ENCODE measurements at regions not wholly inside any gene's neighbourhood (a gene's known extent, or its start where the extent isn't known, plus 50 kb on each side); places are given as distances from the start of the nearest gene placed in this dataset.

DNA sequence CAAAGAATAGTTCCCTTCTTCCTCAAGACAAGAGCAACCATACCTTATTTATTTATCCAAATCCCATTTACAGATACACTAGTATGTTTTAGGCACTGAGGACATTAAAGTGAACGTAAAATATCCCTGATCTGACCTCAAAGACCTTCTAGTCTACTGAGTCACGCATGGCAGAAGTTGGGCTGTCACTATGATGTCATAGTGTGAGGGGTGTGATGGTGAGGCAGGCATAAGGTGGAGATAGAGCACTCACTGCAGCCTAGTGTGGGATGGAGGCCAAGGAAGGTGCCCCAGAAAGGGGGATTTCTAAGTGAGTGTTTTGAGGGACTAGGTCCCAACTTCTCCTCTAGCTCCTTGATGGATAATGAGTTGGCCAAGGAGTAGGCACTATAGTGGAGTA, 249.5 kb upstream of the SKOR2 start:
- no peak overlapping the region for H3K27ac ChIP-seq (ENCODE audit: low read length)
- no peaks in the 10 kb centered on the region for H3K9me3 ChIP-seq (ENCODE audit: control insufficient read depth, insufficient read depth, low read depth, low read length)
- no peaks in the 10 kb centered on the region for H3K4me1 ChIP-seq (ENCODE audit: control insufficient read depth, insufficient read depth, low read length)
- in situ Hi-C loops (cut with HindIII; ENCODE audit: low pct_unique_long_range_greater_than_20kb, low sequenced_read_pairs) (no loop called here), intact Hi-C loops (cut with micrococcal nuclease; ENCODE audit: unreplicated experiment) (no loop called here)
- no peak for TF ChIP-seq SIN3A (IDR thresholded peaks at IDR 0.05; ENCODE audit: borderline replicate concordance, insufficient read depth, low read depth, low read length)
- TF ChIP-seq TCF7L2 (IDR thresholded peaks at IDR 0.05; ENCODE audit: low read depth, low read length) = no peak
- TF ChIP-seq, protein P1, sequence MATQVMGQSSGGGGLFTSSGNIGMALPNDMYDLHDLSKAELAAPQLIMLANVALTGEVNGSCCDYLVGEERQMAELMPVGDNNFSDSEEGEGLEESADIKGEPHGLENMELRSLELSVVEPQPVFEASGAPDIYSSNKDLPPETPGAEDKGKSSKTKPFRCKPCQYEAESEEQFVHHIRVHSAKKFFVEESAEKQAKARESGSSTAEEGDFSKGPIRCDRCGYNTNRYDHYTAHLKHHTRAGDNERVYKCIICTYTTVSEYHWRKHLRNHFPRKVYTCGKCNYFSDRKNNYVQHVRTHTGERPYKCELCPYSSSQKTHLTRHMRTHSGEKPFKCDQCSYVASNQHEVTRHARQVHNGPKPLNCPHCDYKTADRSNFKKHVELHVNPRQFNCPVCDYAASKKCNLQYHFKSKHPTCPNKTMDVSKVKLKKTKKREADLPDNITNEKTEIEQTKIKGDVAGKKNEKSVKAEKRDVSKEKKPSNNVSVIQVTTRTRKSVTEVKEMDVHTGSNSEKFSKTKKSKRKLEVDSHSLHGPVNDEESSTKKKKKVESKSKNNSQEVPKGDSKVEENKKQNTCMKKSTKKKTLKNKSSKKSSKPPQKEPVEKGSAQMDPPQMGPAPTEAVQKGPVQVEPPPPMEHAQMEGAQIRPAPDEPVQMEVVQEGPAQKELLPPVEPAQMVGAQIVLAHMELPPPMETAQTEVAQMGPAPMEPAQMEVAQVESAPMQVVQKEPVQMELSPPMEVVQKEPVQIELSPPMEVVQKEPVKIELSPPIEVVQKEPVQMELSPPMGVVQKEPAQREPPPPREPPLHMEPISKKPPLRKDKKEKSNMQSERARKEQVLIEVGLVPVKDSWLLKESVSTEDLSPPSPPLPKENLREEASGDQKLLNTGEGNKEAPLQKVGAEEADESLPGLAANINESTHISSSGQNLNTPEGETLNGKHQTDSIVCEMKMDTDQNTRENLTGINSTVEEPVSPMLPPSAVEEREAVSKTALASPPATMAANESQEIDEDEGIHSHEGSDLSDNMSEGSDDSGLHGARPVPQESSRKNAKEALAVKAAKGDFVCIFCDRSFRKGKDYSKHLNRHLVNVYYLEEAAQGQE (IDR thresholded peaks at IDR 0.05; ENCODE audit: insufficient read depth in 1 of 2, low read depth in 2 of 2, low read length in 1 of 2) = no peak
- no peak for TF ChIP-seq POLR2AphosphoS5 (IDR thresholded peaks at IDR 0.05; ENCODE audit: low read depth, low read length)
- no TSS peak for BruUV-seq (replicated peaks)
- DNase-seq (ENCODE audit: low read depth, low spot score) = no peak
- no peak for ATAC-seq
- no peak overlapping the region for H3K4me3 ChIP-seq (ENCODE audit: low read depth in 2 of 2, low read length in 2 of 2)
- ChIA-PET CTCF (no interaction called here), POLR2A (no interaction called here)
- no peaks in the 10 kb centered on the region for H3K36me3 ChIP-seq (ENCODE audit: control insufficient read depth, insufficient read depth, low read length)
- H3K27me3 ChIP-seq (ENCODE audit: control insufficient read depth, insufficient read depth, low read length) = peaks cover 2% of the 10 kb centered on the region; the same call in 1 of the 2 replicates

DNA sequence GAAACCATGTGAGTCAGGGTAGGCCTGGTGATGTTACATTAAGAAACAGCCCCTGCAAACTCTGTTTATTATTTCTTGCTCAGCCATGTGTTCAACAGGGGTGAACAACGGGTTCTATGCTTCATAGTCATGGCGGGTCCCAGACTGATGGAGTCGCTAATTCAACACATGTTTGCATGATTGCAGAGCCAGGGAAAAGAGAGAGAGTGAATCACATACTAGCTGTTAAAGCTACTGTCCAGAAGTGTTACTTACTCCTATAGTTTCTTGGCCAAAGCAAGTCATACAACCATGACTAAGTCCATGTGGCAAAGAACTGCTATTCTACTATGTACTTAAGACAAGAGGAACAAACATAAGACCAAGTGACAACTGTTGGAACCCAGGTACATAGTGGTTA, 241.2 kb upstream of the SKOR2 start:
- H3K36me3 ChIP-seq (ENCODE audit: control insufficient read depth, insufficient read depth, low read length) = no peaks in the 10 kb centered on the region
- intact Hi-C loops (cut with micrococcal nuclease; ENCODE audit: unreplicated experiment) (no loop called here), in situ Hi-C loops (cut with HindIII; ENCODE audit: low pct_unique_long_range_greater_than_20kb, low sequenced_read_pairs) (no loop called here)
- ChIA-PET CTCF (no interaction called here), POLR2A (no interaction called here)
- no peak overlapping the region for H3K27ac ChIP-seq (ENCODE audit: low read length)
- no peak for ATAC-seq
- no peak overlapping the region for H3K4me3 ChIP-seq (ENCODE audit: low read depth in 2 of 2, low read length in 2 of 2)
- H3K9me3 ChIP-seq (ENCODE audit: control insufficient read depth, insufficient read depth, low read depth, low read length) = no peaks in the 10 kb centered on the region
- BruUV-seq (replicated peaks) = no TSS peak
- TF ChIP-seq, protein P2, sequence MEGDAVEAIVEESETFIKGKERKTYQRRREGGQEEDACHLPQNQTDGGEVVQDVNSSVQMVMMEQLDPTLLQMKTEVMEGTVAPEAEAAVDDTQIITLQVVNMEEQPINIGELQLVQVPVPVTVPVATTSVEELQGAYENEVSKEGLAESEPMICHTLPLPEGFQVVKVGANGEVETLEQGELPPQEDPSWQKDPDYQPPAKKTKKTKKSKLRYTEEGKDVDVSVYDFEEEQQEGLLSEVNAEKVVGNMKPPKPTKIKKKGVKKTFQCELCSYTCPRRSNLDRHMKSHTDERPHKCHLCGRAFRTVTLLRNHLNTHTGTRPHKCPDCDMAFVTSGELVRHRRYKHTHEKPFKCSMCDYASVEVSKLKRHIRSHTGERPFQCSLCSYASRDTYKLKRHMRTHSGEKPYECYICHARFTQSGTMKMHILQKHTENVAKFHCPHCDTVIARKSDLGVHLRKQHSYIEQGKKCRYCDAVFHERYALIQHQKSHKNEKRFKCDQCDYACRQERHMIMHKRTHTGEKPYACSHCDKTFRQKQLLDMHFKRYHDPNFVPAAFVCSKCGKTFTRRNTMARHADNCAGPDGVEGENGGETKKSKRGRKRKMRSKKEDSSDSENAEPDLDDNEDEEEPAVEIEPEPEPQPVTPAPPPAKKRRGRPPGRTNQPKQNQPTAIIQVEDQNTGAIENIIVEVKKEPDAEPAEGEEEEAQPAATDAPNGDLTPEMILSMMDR (IDR thresholded peaks at IDR 0.05) = no peak
- TF ChIP-seq POLR2AphosphoS5 (IDR thresholded peaks at IDR 0.05; ENCODE audit: low read depth, low read length) (no peak), SIN3A (IDR thresholded peaks at IDR 0.05; ENCODE audit: borderline replicate concordance, insufficient read depth, low read depth, low read length) (no peak), TCF7L2 (IDR thresholded peaks at IDR 0.05; ENCODE audit: low read depth, low read length) (no peak)
- TF ChIP-seq, protein P1 (IDR thresholded peaks at IDR 0.05; ENCODE audit: insufficient read depth in 1 of 2, low read depth in 2 of 2, low read length in 1 of 2) = no peak
- H3K4me1 ChIP-seq (ENCODE audit: control insufficient read depth, insufficient read depth, low read length) = no peaks in the 10 kb centered on the region
- DNase-seq (ENCODE audit: low read depth, low spot score) = no peak
- H3K27me3 ChIP-seq (ENCODE audit: control insufficient read depth, insufficient read depth, low read length) = no peaks in the 10 kb centered on the region

Data from Panc1 (cell line).